Trophoblast cell (in vitro differentiated cells and primary cell): ENCODE measurements at regions not wholly inside any gene's neighbourhood (a gene's known extent, or its start where the extent isn't known, plus 50 kb on each side); places are given as distances from the start of the nearest gene placed in this dataset.

Experiments
- DNase-seq, 2 donors: peaks; one replicate each; pipeline ENCODE4 v3.0.0-alpha.2; 2016
- H2AFZ ChIP-seq: 2 replicates; pipeline ENCODE4 v1.6.1; 2013; ENCODE audit warnings: low read length, moderate library complexity, mild to moderate bottlenecking; ENCODE audit not compliant: insufficient read depth, poor library complexity
- H2AK5ac ChIP-seq: 2 replicates; pipeline ENCODE4 v1.6.1; 2013; ENCODE audit warnings: mild to moderate bottlenecking, low read length
- H2BK120ac ChIP-seq: 2 replicates; pipeline ENCODE4 v1.6.1; 2013; ENCODE audit warnings: low read length, mild to moderate bottlenecking, moderate library complexity; ENCODE audit not compliant: insufficient read depth, poor library complexity
- H2BK12ac ChIP-seq: 2 replicates; pipeline ENCODE4 v1.6.1; 2013; ENCODE audit warnings: mild to moderate bottlenecking, low read length, moderate library complexity
- H2BK5ac ChIP-seq: 2 replicates; pipeline ENCODE4 v1.6.1; 2013; ENCODE audit warnings: low read length, low read depth, moderate library complexity, mild to moderate bottlenecking; ENCODE audit not compliant: poor library complexity
- H3K14ac ChIP-seq: 2 replicates; pipeline ENCODE4 v1.6.1; 2013; ENCODE audit warnings: mild to moderate bottlenecking, low read length
- H3K18ac ChIP-seq: 2 replicates; pipeline ENCODE4 v1.6.1; 2013; ENCODE audit warnings: mild to moderate bottlenecking, low read length
- H3K23ac ChIP-seq: 2 replicates; pipeline ENCODE4 v1.6.1; 2013; ENCODE audit warnings: low read length
- H3K27ac ChIP-seq: 2 replicates; pipeline ENCODE4 v1.5.1; 2013; ENCODE audit warnings: low read depth, mild to moderate bottlenecking, inconsistent platforms, low read length, moderate library complexity
- H3K27me3 ChIP-seq: 2 replicates; pipeline ENCODE4 v1.6.1; 2013; ENCODE audit warnings: inconsistent platforms, mild to moderate bottlenecking, low read length, moderate library complexity; ENCODE audit not compliant: insufficient read depth
- H3K36me3 ChIP-seq, 2 experiments: 1 replicate in 1 of 2; 2 replicates in 1 of 2; pipeline ENCODE4 v1.6.1; 2013; ENCODE audit warnings: low read length in 2 of 2, mild to moderate bottlenecking in 2 of 2, moderate library complexity in 1 of 2; ENCODE audit not compliant: insufficient read depth in 2 of 2, control insufficient read depth in 1 of 2
- H3K4ac ChIP-seq: 2 replicates; pipeline ENCODE4 v1.6.1; 2013; ENCODE audit warnings: low read depth, mild to moderate bottlenecking, low read length, moderate library complexity
- H3K4me1 ChIP-seq, 2 experiments: 1 replicate in 1 of 2; 2 replicates in 1 of 2; pipeline ENCODE4 v1.6.1; 2013; ENCODE audit warnings: low read length in 2 of 2, mild to moderate bottlenecking in 2 of 2, moderate library complexity in 1 of 2; ENCODE audit not compliant: insufficient read depth in 2 of 2, control insufficient read depth in 1 of 2
- H3K4me2 ChIP-seq: 2 replicates; pipeline ENCODE4 v1.6.1; 2013; ENCODE audit warnings: inconsistent platforms, mild to moderate bottlenecking, low read length, moderate library complexity
- H3K4me3 ChIP-seq: 2 replicates; pipeline ENCODE4 v1.5.1; 2013; ENCODE audit warnings: mild to moderate bottlenecking, low read depth, low read length, inconsistent platforms
- H3K79me1 ChIP-seq: one replicate; pipeline ENCODE4 v1.6.1; 2013; ENCODE audit warnings: low read length
- H3K79me2 ChIP-seq: 2 replicates; pipeline ENCODE4 v1.6.1; 2013; ENCODE audit warnings: low read length, mild to moderate bottlenecking; ENCODE audit not compliant: control insufficient read depth, insufficient read depth, poor library complexity
- H3K9ac ChIP-seq: 2 replicates; pipeline ENCODE4 v1.6.1; 2013; ENCODE audit warnings: mild to moderate bottlenecking, low read length
- H3K9me3 ChIP-seq: 2 replicates; pipeline ENCODE4 v1.6.1; 2013; ENCODE audit warnings: low read depth, mild to moderate bottlenecking, control low read depth, inconsistent platforms, low read length; ENCODE audit not compliant: insufficient read depth
- H4K12ac ChIP-seq: 2 replicates; pipeline ENCODE4 v1.6.1; 2013; ENCODE audit warnings: low read depth, mild to moderate bottlenecking, low read length, moderate library complexity
- H4K8ac ChIP-seq: 2 replicates; pipeline ENCODE4 v1.6.1; 2013; ENCODE audit warnings: low read depth, mild to moderate bottlenecking, low read length, moderate library complexity
- H4K91ac ChIP-seq: one replicate; pipeline ENCODE4 v1.6.1; 2013; ENCODE audit warnings: low read depth, mild to moderate bottlenecking, low read length, moderate library complexity
- WGBS: extraction: QIAGEN DNeasy Blood & Tissue Kit; methylation state at CpG from one replicate; pipeline ENCODE4 v1.1.7; 2013; ENCODE audit warnings: missing lambda C conversion rate; ENCODE audit not compliant: insufficient read length, insufficient coverage; ENCODE audit errors: extremely low coverage; 5-methylcytosine and 5-hydroxymethylcytosine counted together

- Histone ChIP-seq H3K27me3 (no peaks in the 10 kb centered on the region), H3K4me3 (no peak overlapping the region), H3K23ac (no peak overlapping the region), H4K8ac (no peak overlapping the region), H3K27ac (no peak overlapping the region), H4K91ac (no peak overlapping the region), H2BK12ac (no peak overlapping the region), H2AK5ac (no peak overlapping the region), H2BK5ac (no peak overlapping the region), H3K36me3 (no peaks in the 10 kb centered on the region), H2AFZ (no peak overlapping the region), H3K18ac (no peak overlapping the region), H4K12ac (no peak overlapping the region), H3K79me1 (peaks cover 2% of the 10 kb centered on the region), H3K79me2 (no peaks in the 10 kb centered on the region), H3K4ac (no peak overlapping the region), H3K14ac (no peak overlapping the region), H3K9ac (no peak overlapping the region), H3K9me3 (no peaks in the 10 kb centered on the region), H3K4me1 (peaks cover 0 to 6% of the 10 kb centered on the region in 2 experiments), H2BK120ac (no peak overlapping the region), H3K4me2 (no peak overlapping the region)
- WGBS: no CpG with 5 or more reads among the region's 20 CpGs
- DNase-seq: peak; percentile 26 to 67
Observed at GRCh38 chr10:114876602-114877300, 55.2 kb downstream of the FHIP2A start.

GRCh38 chr10:114877301-114877644, 55.7 kb downstream of the FHIP2A start:
- Histone ChIP-seq H3K27ac (no peak overlapping the region), H3K79me1 (peaks cover 2% of the 10 kb centered on the region), H3K4ac (no peak overlapping the region), H2BK120ac (no peak overlapping the region), H3K79me2 (no peaks in the 10 kb centered on the region), H4K8ac (no peak overlapping the region), H3K18ac (no peak overlapping the region), H3K4me3 (no peak overlapping the region), H4K91ac (no peak overlapping the region), H3K4me2 (no peak overlapping the region), H3K9ac (no peak overlapping the region), H3K23ac (no peak overlapping the region), H2AK5ac (no peak overlapping the region), H3K27me3 (no peaks in the 10 kb centered on the region), H3K36me3 (no peaks in the 10 kb centered on the region), H2AFZ (no peak overlapping the region), H3K9me3 (no peaks in the 10 kb centered on the region), H3K14ac (no peak overlapping the region), H2BK12ac (no peak overlapping the region), H2BK5ac (no peak overlapping the region), H4K12ac (no peak overlapping the region), H3K4me1 (peaks cover 0 to 6% of the 10 kb centered on the region in 2 experiments)
- whole genome bisulfite sequencing: no CpG with 5 or more reads among the region's 6 CpGs
- DNase-seq: no peak

- Histone ChIP-seq H3K9ac (no peak overlapping the region), H2BK5ac (no peak overlapping the region), H3K4ac (no peak overlapping the region), H4K91ac (no peak overlapping the region), H2AFZ (no peak overlapping the region), H3K23ac (no peak overlapping the region), H3K14ac (no peak overlapping the region), H3K4me3 (no peak overlapping the region), H3K27me3 (no peaks in the 10 kb centered on the region), H3K79me1 (peaks cover 2% of the 10 kb centered on the region), H3K79me2 (no peaks in the 10 kb centered on the region), H3K27ac (no peak overlapping the region), H2BK12ac (no peak overlapping the region), H3K4me2 (no peak overlapping the region), H3K9me3 (no peaks in the 10 kb centered on the region), H2BK120ac (no peak overlapping the region), H4K8ac (no peak overlapping the region), H3K36me3 (no peaks in the 10 kb centered on the region), H3K4me1 (peaks cover 0 to 6% of the 10 kb centered on the region in 2 experiments), H3K18ac (no peak overlapping the region), H2AK5ac (no peak overlapping the region), H4K12ac (no peak overlapping the region)
- DNase-seq: no peak
Observed at GRCh38 chr10:114879093-114879492, 57.5 kb downstream of the FHIP2A start.

GRCh38 chr10:114879541-114880158, 58.1 kb downstream of the FHIP2A start:
- no peak overlapping the region for H3K4ac ChIP-seq
- H3K4me3 ChIP-seq: no peak overlapping the region
- H3K27ac ChIP-seq: no peak overlapping the region
- no peak overlapping the region for H2AK5ac ChIP-seq
- peak overlapping the region; percentile 17 for H4K8ac ChIP-seq
- peaks cover 2% of the 10 kb centered on the region for H3K79me1 ChIP-seq
- H2BK120ac ChIP-seq: no peak overlapping the region
- H2BK5ac ChIP-seq: no peak overlapping the region
- no peaks in the 10 kb centered on the region for H3K27me3 ChIP-seq
- H4K91ac ChIP-seq: no peak overlapping the region
- H2BK12ac ChIP-seq: no peak overlapping the region
- no peak overlapping the region for H3K9ac ChIP-seq
- no peaks in the 10 kb centered on the region for H3K36me3 ChIP-seq
- peaks cover 0 to 6% of the 10 kb centered on the region in 2 experiments for H3K4me1 ChIP-seq
- WGBS: no CpG with 5 or more reads among the region's 13 CpGs
- H3K14ac ChIP-seq: no peak overlapping the region
- DNase-seq: peak; percentile 10 to 51
- no peak overlapping the region for H3K18ac ChIP-seq
- no peaks in the 10 kb centered on the region for H3K9me3 ChIP-seq
- no peak overlapping the region for H2AFZ ChIP-seq
- H3K23ac ChIP-seq: no peak overlapping the region
- H4K12ac ChIP-seq: no peak overlapping the region
- H3K4me2 ChIP-seq: no peak overlapping the region
- no peaks in the 10 kb centered on the region for H3K79me2 ChIP-seq
